ENCODE measurements at regions not wholly inside any gene's neighbourhood (a gene's known extent, or its start where the extent isn't known, plus 50 kb on each side); places are given as distances from the start of the nearest gene placed in this dataset.

GRCh38 chr3:4091786-4092185, 211.4 kb upstream of the SETMAR start:
- TF ChIP-seq CTCF (conservative IDR thresholded peaks at IDR 0.05; ENCODE audit: low read depth, low read length) (no peak), EZH2 (IDR thresholded peaks at IDR 0.05; ENCODE audit: borderline replicate concordance, low read depth, low read length, poor library complexity, severe bottlenecking) (no peak)
